ENCODE measurements at regions not wholly inside any gene's neighbourhood (a gene's known extent, or its start where the extent isn't known, plus 50 kb on each side); places are given as distances from the start of the nearest gene placed in this dataset.

DNA sequence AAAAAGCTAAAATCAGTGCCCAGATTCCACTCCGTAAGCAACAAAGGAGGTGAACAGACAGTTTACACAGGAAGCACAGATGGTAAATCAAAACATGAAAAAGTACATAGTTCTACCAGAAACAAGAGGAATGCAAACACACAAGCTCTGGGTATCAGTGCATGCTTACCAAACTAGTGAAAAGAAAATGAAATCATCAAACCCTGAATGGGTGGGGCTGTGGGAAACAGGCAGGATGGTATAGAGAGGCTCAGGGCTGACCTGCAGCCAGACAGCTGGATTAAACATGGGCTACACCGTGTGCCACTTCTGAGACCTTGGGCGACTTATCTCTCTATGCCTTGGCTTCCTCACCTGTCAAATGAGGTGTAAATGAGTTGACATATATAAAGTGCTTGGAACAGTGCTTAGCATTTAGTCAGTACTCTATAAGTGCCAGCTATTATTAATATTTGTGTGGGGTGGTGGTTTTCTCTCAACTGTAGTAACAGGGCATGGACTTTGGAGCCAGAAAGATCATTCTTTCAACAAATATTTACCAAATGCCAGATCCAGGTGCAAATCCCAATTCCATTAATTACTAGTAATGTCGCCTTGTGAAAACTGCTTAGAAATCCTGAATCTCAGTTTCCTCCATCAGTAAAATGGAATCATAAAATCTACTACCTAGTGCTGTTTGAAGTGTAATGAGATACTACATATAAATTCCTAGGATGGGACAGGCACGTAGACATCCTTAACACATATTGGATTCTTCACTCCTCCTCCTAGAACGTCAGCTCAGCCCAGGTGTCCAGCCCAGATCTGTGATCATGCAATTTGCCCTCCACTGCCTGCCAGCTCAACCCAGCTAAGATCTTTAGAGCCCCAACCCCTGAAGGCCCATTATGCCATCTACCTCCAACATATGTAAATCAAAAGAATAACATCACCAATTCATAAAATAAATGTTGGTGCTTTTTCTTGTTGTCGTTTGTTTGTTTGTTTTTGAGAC, 55.5 kb upstream of the SMAD3 start:
- TF ChIP-seq RAD21 (IDR thresholded peaks at IDR 0.05; ENCODE audit: low read depth) (no peak), CREB1 (IDR thresholded peaks at IDR 0.05; ENCODE audit: low read depth) (no peak), FOXM1 (IDR thresholded peaks at IDR 0.05; ENCODE audit: borderline replicate concordance, low read depth) (no peak), ZBTB7A (IDR thresholded peaks at IDR 0.05; ENCODE audit: low read depth) (no peak), EP300 (IDR thresholded peaks at IDR 0.05; ENCODE audit: borderline replicate concordance) (no peak), YY1 (IDR thresholded peaks at IDR 0.05; ENCODE audit: low read depth) (no peak), TCF12 (IDR thresholded peaks at IDR 0.05; ENCODE audit: low read depth) (no peak), CEBPB (IDR thresholded peaks at IDR 0.05) (no peak), EGR1 (IDR thresholded peaks at IDR 0.05) (no peak), TEAD4 (IDR thresholded peaks at IDR 0.05) (no peak)
- TF ChIP-seq, protein P1, sequence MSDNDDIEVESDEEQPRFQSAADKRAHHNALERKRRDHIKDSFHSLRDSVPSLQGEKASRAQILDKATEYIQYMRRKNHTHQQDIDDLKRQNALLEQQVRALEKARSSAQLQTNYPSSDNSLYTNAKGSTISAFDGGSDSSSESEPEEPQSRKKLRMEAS (IDR thresholded peaks at IDR 0.05) = no peak
- TF ChIP-seq, protein P2, sequence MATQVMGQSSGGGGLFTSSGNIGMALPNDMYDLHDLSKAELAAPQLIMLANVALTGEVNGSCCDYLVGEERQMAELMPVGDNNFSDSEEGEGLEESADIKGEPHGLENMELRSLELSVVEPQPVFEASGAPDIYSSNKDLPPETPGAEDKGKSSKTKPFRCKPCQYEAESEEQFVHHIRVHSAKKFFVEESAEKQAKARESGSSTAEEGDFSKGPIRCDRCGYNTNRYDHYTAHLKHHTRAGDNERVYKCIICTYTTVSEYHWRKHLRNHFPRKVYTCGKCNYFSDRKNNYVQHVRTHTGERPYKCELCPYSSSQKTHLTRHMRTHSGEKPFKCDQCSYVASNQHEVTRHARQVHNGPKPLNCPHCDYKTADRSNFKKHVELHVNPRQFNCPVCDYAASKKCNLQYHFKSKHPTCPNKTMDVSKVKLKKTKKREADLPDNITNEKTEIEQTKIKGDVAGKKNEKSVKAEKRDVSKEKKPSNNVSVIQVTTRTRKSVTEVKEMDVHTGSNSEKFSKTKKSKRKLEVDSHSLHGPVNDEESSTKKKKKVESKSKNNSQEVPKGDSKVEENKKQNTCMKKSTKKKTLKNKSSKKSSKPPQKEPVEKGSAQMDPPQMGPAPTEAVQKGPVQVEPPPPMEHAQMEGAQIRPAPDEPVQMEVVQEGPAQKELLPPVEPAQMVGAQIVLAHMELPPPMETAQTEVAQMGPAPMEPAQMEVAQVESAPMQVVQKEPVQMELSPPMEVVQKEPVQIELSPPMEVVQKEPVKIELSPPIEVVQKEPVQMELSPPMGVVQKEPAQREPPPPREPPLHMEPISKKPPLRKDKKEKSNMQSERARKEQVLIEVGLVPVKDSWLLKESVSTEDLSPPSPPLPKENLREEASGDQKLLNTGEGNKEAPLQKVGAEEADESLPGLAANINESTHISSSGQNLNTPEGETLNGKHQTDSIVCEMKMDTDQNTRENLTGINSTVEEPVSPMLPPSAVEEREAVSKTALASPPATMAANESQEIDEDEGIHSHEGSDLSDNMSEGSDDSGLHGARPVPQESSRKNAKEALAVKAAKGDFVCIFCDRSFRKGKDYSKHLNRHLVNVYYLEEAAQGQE (IDR thresholded peaks at IDR 0.05; ENCODE audit: low read depth) = no peak
